BJ (cell line): ENCODE measurements at regions not wholly inside any gene's neighbourhood (a gene's known extent, or its start where the extent isn't known, plus 50 kb on each side); places are given as distances from the start of the nearest gene placed in this dataset.

Source experiments
- CTCF ChIA-PET: fragments of 350-600 bp; formaldehyde crosslinking; extraction: SDS; loops from one replicate; lab custom pipeline; 2021; ENCODE audit warnings: antibody characterized with exemption, inconsistent platforms; lab: Yijun Ruan, JAX
- POLR2A ChIA-PET: fragments of 300-600 bp; sonication (Branson Sonifier 250); formaldehyde crosslinking; extraction: SDS; loops from one replicate; lab custom pipeline; 2021; ENCODE audit warnings: antibody characterized with exemption; lab: Charles Lee
- DNase-seq: peaks from one replicate; pipeline ENCODE4 v3.0.0-alpha.2; 2011; ENCODE audit warnings: low read depth
- H3K27me3 ChIP-seq: 2 replicates; pipeline ENCODE4 v1.6.0; 2011; ENCODE audit warnings: low read length; ENCODE audit not compliant: control insufficient read depth, insufficient read depth
- H3K36me3 ChIP-seq: 2 replicates; pipeline ENCODE4 v1.5.1; 2011; ENCODE audit warnings: low read length; ENCODE audit not compliant: control insufficient read depth, insufficient read depth
- H3K4me3 ChIP-seq: 2 replicates; pipeline ENCODE4 v1.5.1; 2011; ENCODE audit warnings: low read depth, mild to moderate bottlenecking, control low read depth, low read length
- TF ChIP-seq, protein P1 (sequence below): IDR thresholded peaks from 2 replicates; pipeline ENCODE4 v1.5.1; 2011; ENCODE audit warnings: low read depth, mild to moderate bottlenecking, control low read depth, inconsistent platforms, low read length, moderate library complexity; ENCODE audit not compliant: insufficient read depth

DNA sequence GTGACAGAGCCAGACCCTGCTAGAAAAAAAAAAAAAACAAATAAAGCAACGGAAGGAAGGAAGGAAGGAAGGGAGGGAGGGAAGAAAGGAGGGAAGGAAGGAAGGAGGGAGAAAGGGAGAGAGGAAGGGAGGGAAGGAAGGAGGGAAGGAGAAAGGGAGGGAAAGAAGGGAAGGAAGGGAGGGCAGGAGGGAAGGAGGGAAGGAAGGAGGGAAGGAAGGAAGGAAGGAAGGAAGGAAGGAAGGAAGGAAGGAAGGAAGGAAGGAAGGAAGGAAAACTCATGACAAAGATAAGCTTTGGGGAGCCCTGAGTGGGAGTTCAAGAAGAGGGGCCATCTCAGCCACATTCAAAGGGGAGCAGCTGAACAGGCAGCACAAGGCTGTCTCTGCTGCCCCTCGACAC lies 124.7 kb upstream of the MGMT start:
- TF ChIP-seq, protein P1, sequence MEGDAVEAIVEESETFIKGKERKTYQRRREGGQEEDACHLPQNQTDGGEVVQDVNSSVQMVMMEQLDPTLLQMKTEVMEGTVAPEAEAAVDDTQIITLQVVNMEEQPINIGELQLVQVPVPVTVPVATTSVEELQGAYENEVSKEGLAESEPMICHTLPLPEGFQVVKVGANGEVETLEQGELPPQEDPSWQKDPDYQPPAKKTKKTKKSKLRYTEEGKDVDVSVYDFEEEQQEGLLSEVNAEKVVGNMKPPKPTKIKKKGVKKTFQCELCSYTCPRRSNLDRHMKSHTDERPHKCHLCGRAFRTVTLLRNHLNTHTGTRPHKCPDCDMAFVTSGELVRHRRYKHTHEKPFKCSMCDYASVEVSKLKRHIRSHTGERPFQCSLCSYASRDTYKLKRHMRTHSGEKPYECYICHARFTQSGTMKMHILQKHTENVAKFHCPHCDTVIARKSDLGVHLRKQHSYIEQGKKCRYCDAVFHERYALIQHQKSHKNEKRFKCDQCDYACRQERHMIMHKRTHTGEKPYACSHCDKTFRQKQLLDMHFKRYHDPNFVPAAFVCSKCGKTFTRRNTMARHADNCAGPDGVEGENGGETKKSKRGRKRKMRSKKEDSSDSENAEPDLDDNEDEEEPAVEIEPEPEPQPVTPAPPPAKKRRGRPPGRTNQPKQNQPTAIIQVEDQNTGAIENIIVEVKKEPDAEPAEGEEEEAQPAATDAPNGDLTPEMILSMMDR = no peak
- ChIA-PET CTCF (no interaction called here), POLR2A (no interaction called here)

DNA sequence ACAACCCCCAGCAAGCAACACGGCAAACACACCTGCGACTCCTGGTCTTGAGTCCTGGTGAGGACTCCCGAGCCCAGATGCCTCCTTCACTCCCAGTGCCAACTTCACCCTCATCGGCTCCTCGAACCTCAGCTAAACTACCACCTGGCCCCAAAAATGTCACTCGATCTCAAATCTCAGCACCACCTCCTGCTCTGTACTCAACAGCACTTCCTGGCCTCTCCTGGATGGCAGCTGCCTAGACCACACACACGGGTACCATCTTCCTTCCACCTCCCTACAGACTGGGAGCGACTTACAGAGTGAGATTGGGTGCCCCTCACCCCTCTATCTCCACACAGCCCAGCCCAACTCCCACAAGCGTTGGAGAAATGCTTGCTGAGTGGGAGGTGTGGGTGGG lies 123.9 kb upstream of the MGMT start:
- Histone ChIP-seq H3K36me3 (no peaks in the 10 kb centered on the region), H3K4me3 (no peak overlapping the region), H3K27me3 (no peaks in the 10 kb centered on the region)
- CTCF ChIA-PET = no interaction called here
- POLR2A ChIA-PET = no interaction called here
- TF ChIP-seq, protein P1 = no peak
- no peak for DNase-seq

More for the DNA sequence above, 124.7 kb upstream of the MGMT start:
- Histone ChIP-seq H3K4me3 (no peak overlapping the region), H3K27me3 (no peaks in the 10 kb centered on the region), H3K36me3 (no peaks in the 10 kb centered on the region)
- no peak for DNase-seq

DNA sequence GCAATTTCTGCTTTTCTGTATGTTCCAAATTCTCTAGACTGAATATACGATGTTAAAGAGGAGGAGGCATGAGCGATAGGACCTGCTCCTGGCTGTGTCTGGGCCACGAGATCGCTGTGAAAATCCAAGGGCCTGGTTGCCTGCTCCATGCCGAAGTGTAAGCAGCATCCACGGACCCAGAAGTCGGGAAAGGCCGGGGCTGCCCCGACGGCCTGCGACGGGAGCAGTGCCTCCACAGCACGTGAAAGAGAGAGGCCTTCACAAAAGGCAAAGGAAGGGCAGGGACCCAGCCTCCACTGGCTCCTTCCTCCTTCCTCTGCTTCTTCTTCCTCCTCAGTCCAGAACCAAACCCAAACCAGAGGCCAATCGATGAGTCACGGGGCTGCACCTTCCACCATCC lies 122.9 kb upstream of the MGMT start:
- POLR2A ChIA-PET = no interaction called here
- CTCF ChIA-PET = no interaction called here
- Histone ChIP-seq H3K4me3 (no peak overlapping the region), H3K36me3 (no peaks in the 10 kb centered on the region), H3K27me3 (no peaks in the 10 kb centered on the region)
- DNase-seq = no peak
- TF ChIP-seq, protein P1 = no peak

DNA sequence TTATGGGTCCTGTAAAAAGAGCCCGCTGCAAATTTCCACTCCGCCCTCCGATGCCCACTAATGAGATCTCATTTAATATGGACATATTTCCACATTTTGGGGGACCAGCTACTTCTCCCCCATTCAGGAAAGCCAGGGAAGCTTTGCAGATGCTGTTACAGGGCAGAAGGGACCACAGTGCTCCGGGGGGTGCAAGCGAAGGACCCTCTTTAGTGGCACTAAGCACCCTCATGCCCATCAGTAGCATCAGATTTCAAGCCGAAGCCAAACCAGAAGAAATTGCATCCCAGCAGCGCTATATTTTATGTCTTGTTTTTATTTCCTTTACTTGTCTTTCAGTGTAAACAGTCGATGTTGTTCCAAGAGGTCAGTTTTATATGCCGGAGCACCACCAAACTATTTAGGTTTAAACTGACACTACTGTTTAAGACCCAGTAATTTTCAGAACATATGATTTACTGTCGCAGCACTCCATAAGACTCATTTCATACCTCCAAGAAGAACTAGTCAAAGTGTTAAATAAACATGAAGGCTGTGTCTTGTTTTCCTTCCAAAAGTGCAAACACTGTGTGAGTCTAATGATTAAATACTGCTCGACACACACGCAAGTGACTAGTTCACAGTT lies 122.2 kb upstream of the MGMT start:
- Histone ChIP-seq H3K4me3 (no peak overlapping the region), H3K27me3 (no peaks in the 10 kb centered on the region), H3K36me3 (no peaks in the 10 kb centered on the region)
- TF ChIP-seq, protein P1 = no peak
- ChIA-PET POLR2A (no interaction called here), CTCF (no interaction called here)
- no peak for DNase-seq

DNA sequence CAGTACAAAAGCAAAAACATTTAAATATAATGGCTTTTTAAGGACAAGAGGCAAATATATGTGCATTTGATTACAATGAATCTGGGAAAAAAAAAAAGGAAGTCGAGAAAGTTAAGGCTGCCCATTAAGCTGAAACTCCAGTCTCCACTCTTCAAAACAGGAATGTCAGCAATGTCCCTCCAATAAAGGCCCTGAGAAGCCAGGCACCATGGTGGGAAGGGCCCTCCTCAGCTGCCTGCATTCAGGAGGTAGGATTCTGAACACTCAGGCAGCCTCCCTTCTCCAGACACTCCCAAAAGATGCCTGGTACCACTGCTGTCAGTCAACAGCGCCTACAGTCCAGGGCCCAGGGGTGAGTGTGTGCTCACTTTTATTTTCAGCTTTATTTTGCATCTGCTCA lies 121.3 kb upstream of the MGMT start:
- Histone ChIP-seq H3K36me3 (no peaks in the 10 kb centered on the region), H3K27me3 (no peaks in the 10 kb centered on the region), H3K4me3 (no peak overlapping the region)
- ChIA-PET POLR2A (no interaction called here), CTCF (no interaction called here)
- no peak for DNase-seq
- TF ChIP-seq, protein P1 = no peak
